Colonic mucosa (tissue), 4 donors: ENCODE measurements at regions not wholly inside any gene's neighbourhood (a gene's known extent, or its start where the extent isn't known, plus 50 kb on each side); places are given as distances from the start of the nearest gene placed in this dataset.

ENCODE experiments used
- DNase-seq: peaks from one replicate; pipeline ENCODE4 v3.0.0-alpha.2; 2020
- H3K27ac ChIP-seq: fragments of 200-600 bp; one replicate; pipeline ENCODE4 v1.8.0; 2021
- H3K27me3 ChIP-seq: fragments of 200-600 bp; one replicate; pipeline ENCODE4 v1.8.0; 2021
- H3K36me3 ChIP-seq: fragments of 200-600 bp; one replicate; pipeline ENCODE4 v1.8.0; 2021
- H3K4me1 ChIP-seq: fragments of 200-600 bp; one replicate; pipeline ENCODE4 v1.8.0; 2021; ENCODE audit warnings: mild to moderate bottlenecking
- H3K4me3 ChIP-seq: fragments of 200-600 bp; one replicate; pipeline ENCODE4 v1.8.0; 2021
- H3K9ac ChIP-seq, 2 donors: one replicate each; pipeline ENCODE4 v1.7.0; 2013; ENCODE audit warnings: control low read depth in 2 of 2, low read depth in 2 of 2, low read length in 2 of 2
- H3K9me3 ChIP-seq: fragments of 200-600 bp; one replicate; pipeline ENCODE4 v1.8.0; 2021
- CTCF ChIP-seq: fragments of 200-600 bp; IDR thresholded peaks from one replicate; pipeline ENCODE4 v1.8.0; 2022; ENCODE audit warnings: antibody characterized with exemption, mild to moderate bottlenecking
- intact Hi-C: fragments of 100-400 bp; cut with DNase I; formaldehyde crosslinking; loops from one replicate; pipeline ENCODE4 v1.14.1; 2022
- donor health status: healthy.
- donor health status: DM: no; HTN: no; CAD: no.
- donor health status: DM: no; HTN: no; CAD: no.

- Histone ChIP-seq H3K36me3 (no peaks in the 10 kb centered on the region), H3K4me1 (no peaks in the 10 kb centered on the region), H3K4me3 (no peak overlapping the region), H3K27ac (no peak overlapping the region), H3K9me3 (no peaks in the 10 kb centered on the region), H3K9ac (no peak overlapping the region), H3K27me3 (no peaks in the 10 kb centered on the region)
- TF ChIP-seq CTCF = no peak
- intact Hi-C loops = no loop called here
- DNase-seq = no peak
Measured at GRCh38 chr18:71678144-71678543, 866.0 kb downstream of the CBLN2 start.

GRCh38 chr18:71673954-71674353, 870.2 kb downstream of the CBLN2 start:
- intact Hi-C loops = no loop called here
- Histone ChIP-seq H3K4me1 (no peaks in the 10 kb centered on the region), H3K36me3 (no peaks in the 10 kb centered on the region), H3K4me3 (no peak overlapping the region), H3K27ac (no peak overlapping the region), H3K27me3 (no peaks in the 10 kb centered on the region), H3K9ac (no peak overlapping the region), H3K9me3 (no peaks in the 10 kb centered on the region)
- TF ChIP-seq CTCF = no peak
- no peak for DNase-seq

- Histone ChIP-seq H3K27me3 (no peaks in the 10 kb centered on the region), H3K27ac (no peak overlapping the region), H3K36me3 (no peaks in the 10 kb centered on the region), H3K4me3 (no peak overlapping the region), H3K9ac (no peak overlapping the region), H3K4me1 (no peaks in the 10 kb centered on the region), H3K9me3 (no peaks in the 10 kb centered on the region)
- TF ChIP-seq CTCF = no peak
- intact Hi-C loops = no loop called here
- DNase-seq = no peak
Measured at GRCh38 chr18:71673498-71673897, 870.6 kb downstream of the CBLN2 start.

- H3K9ac ChIP-seq = no peak overlapping the region
- TF ChIP-seq CTCF = no peak
- no peaks in the 10 kb centered on the region for H3K4me1 ChIP-seq
- no peaks in the 10 kb centered on the region for H3K27me3 ChIP-seq
- H3K27ac ChIP-seq = no peak overlapping the region
- intact Hi-C loops = no loop called here
- no peak for DNase-seq
- no peak overlapping the region for H3K4me3 ChIP-seq
- H3K36me3 ChIP-seq = no peaks in the 10 kb centered on the region
- H3K9me3 ChIP-seq = no peaks in the 10 kb centered on the region
Measured at GRCh38 chr18:71666481-71666880, 877.7 kb downstream of the CBLN2 start.

GRCh38 chr18:71665131-71665530, 879.0 kb downstream of the CBLN2 start:
- DNase-seq = no peak
- no peak for TF ChIP-seq CTCF
- Histone ChIP-seq H3K9me3 (no peaks in the 10 kb centered on the region), H3K27ac (no peak overlapping the region), H3K4me3 (no peak overlapping the region), H3K9ac (no peak overlapping the region), H3K27me3 (no peaks in the 10 kb centered on the region), H3K36me3 (no peaks in the 10 kb centered on the region), H3K4me1 (no peaks in the 10 kb centered on the region)
- intact Hi-C loops = no loop called here

- TF ChIP-seq CTCF = no peak
- Histone ChIP-seq H3K4me1 (no peaks in the 10 kb centered on the region), H3K9me3 (no peaks in the 10 kb centered on the region), H3K9ac (no peak overlapping the region), H3K4me3 (no peak overlapping the region), H3K27ac (no peak overlapping the region), H3K27me3 (no peaks in the 10 kb centered on the region), H3K36me3 (no peaks in the 10 kb centered on the region)
- no peak for DNase-seq
- intact Hi-C loops = no loop called here
Measured at GRCh38 chr18:71643822-71644221, 900.3 kb downstream of the CBLN2 start.
